ENCODE measurements at regions not wholly inside any gene's neighbourhood (a gene's known extent, or its start where the extent isn't known, plus 50 kb on each side); places are given as distances from the start of the nearest gene placed in this dataset.
"Not testable (repeated sequence)": the region's sequence is repeated elsewhere in the genome, so short reads cannot be mapped to it uniquely, and the experiment has no call there.

GRCh38 chr1:30008998-30009657, 714.3 kb downstream of the MATN1 start:
- no peak for DNase-seq

- no peak for DNase-seq
Observed at GRCh38 chr1:30008372-30008997, 714.9 kb downstream of the MATN1 start.

GRCh38 chr1:30005972-30006619, 717.3 kb downstream of the MATN1 start:
- DNase-seq: no peak

GRCh38 chr1:30001732-30002039, 721.7 kb downstream of the MATN1 start:
- no peak for DNase-seq

- no peak for DNase-seq
Observed at GRCh38 chr1:30001011-30001731, 722.2 kb downstream of the MATN1 start.

GRCh38 chr1:30000266-30000665, 723.1 kb downstream of the MATN1 start:
- no peak for DNase-seq

- DNase-seq: no peak
Observed at GRCh38 chr1:29999595-29999994, 723.8 kb downstream of the MATN1 start.

GRCh38 chr1:29998686-29999085, 724.7 kb downstream of the MATN1 start:
- DNase-seq: no peak

GRCh38 chr1:29997818-29998217, 725.6 kb downstream of the MATN1 start:
- DNase-seq: not testable (repeated sequence)

- DNase-seq: no peak
Observed at GRCh38 chr1:29993950-29994349, 729.4 kb downstream of the MATN1 start.

GRCh38 chr1:29991815-29992214, 731.6 kb downstream of the MATN1 start:
- no peak for DNase-seq

- DNase-seq: no peak
Observed at GRCh38 chr1:29991025-29991424, 732.4 kb downstream of the MATN1 start.

- DNase-seq: no peak
Observed at GRCh38 chr1:29990304-29990703, 733.1 kb downstream of the MATN1 start.

- no peak for DNase-seq
Observed at GRCh38 chr1:29986986-29987385, 736.4 kb downstream of the MATN1 start.

GRCh38 chr1:29985606-29985945, 737.8 kb downstream of the MATN1 start:
- DNase-seq: no peak

- DNase-seq: no peak
Observed at GRCh38 chr1:29984862-29985605, 738.4 kb downstream of the MATN1 start.

- no peak for DNase-seq
Observed at GRCh38 chr1:29984166-29984861, 739.1 kb downstream of the MATN1 start.

- DNase-seq: no peak
Observed at GRCh38 chr1:29983321-29983720, 740.1 kb downstream of the MATN1 start.

- no peak for DNase-seq
Observed at GRCh38 chr1:29981586-29982239, 741.7 kb downstream of the MATN1 start.

GRCh38 chr1:29977550-29977949, 741.2 kb downstream of the PTPRU start:
- no peak for DNase-seq

GRCh38 chr1:29975036-29975694, 738.8 kb downstream of the PTPRU start:
- no peak for DNase-seq

- DNase-seq: no peak
Observed at GRCh38 chr1:29974316-29974724, 738.0 kb downstream of the PTPRU start.

Measured in NCI-H446 treated with DMSO at 0.1 percent for 48 hours (cell line).